GM23338 (cell line): ENCODE measurements at regions not wholly inside any gene's neighbourhood (a gene's known extent, or its start where the extent isn't known, plus 50 kb on each side); places are given as distances from the start of the nearest gene placed in this dataset.

ENCODE experiments used
- ATAC-seq: fragments of 200-7000 bp; cut with Tn5 transposase; 3 replicates; pipeline ENCODE4 v1.9.1; 2020
- DNase-seq: peaks from one replicate; pipeline ENCODE4 v3.0.0-alpha.2; 2015; ENCODE audit warnings: low spot score
- H2AFZ ChIP-seq: fragments of 200-600 bp; sonication (generic); 2 replicates; pipeline ENCODE4 v1.8.0; 2016; ENCODE audit warnings: antibody characterized with exemption, mild to moderate bottlenecking, moderate library complexity
- H3F3A ChIP-seq: fragments of 200-600 bp; sonication (generic); replicated peaks from 2 replicates; pipeline ENCODE4 v1.8.0; 2017; ENCODE audit warnings: antibody characterized with exemption, mixed run types, low read depth
- H3K27ac ChIP-seq: fragments of 200-600 bp; sonication (generic); 2 replicates; pipeline ENCODE4 v1.6.1; 2016; ENCODE audit warnings: low read depth
- H3K27me3 ChIP-seq: fragments of 200-600 bp; sonication (generic); 2 replicates; pipeline ENCODE4 v1.8.0; 2016; ENCODE audit warnings: mild to moderate bottlenecking, mixed run types, moderate library complexity; ENCODE audit not compliant: insufficient read depth
- H3K36me3 ChIP-seq: fragments of 200-600 bp; sonication (generic); 2 replicates; pipeline ENCODE4 v1.8.0; 2016; ENCODE audit warnings: mild to moderate bottlenecking; ENCODE audit not compliant: insufficient read depth
- H3K4me1 ChIP-seq: fragments of 200-600 bp; sonication (generic); 2 replicates; pipeline ENCODE4 v1.8.0; 2016; ENCODE audit warnings: mild to moderate bottlenecking, moderate library complexity; ENCODE audit not compliant: insufficient read depth
- H3K4me2 ChIP-seq: fragments of 200-600 bp; sonication (generic); 2 replicates; pipeline ENCODE4 v1.7.1; 2017; ENCODE audit warnings: mixed run types
- H3K4me3 ChIP-seq: fragments of 200-600 bp; sonication (generic); 2 replicates; pipeline ENCODE4 v1.6.1; 2016; ENCODE audit warnings: mixed run types
- H3K79me2 ChIP-seq: fragments of 200-600 bp; sonication (generic); replicated peaks from 2 replicates; pipeline ENCODE4 v1.8.0; 2017; ENCODE audit warnings: mild to moderate bottlenecking; ENCODE audit not compliant: insufficient read depth
- H3K9me2 ChIP-seq: fragments of 200-600 bp; sonication (generic); 2 replicates; pipeline ENCODE4 v1.8.0; 2017; ENCODE audit not compliant: insufficient read depth
- H4K20me1 ChIP-seq: fragments of 200-600 bp; sonication (generic); replicated peaks from 2 replicates; pipeline ENCODE4 v1.8.0; 2017; ENCODE audit warnings: mild to moderate bottlenecking; ENCODE audit not compliant: insufficient read depth
- H3K27ac Mint-ChIP-seq: 2 replicates; pipeline ENCODE4 v1.8.0; 2020; ENCODE audit warnings: inconsistent platforms, mild to moderate bottlenecking, moderate library complexity, mixed read lengths
- H3K27me3 Mint-ChIP-seq: 3 replicates; pipeline ENCODE4 v1.8.0; 2022; ENCODE audit warnings: low read depth, mild to moderate bottlenecking, moderate library complexity, mixed read lengths, inconsistent platforms; ENCODE audit not compliant: insufficient read depth, poor library complexity
- H3K36me3 Mint-ChIP-seq: 3 replicates; pipeline ENCODE4 v1.8.0; 2021; ENCODE audit warnings: low read depth, mild to moderate bottlenecking, inconsistent platforms, moderate library complexity, mixed read lengths
- H3K4me1 Mint-ChIP-seq: 3 replicates; pipeline ENCODE4 v1.8.0; 2020; ENCODE audit warnings: mild to moderate bottlenecking, inconsistent platforms, mixed read lengths
- H3K4me3 Mint-ChIP-seq: 3 replicates; pipeline ENCODE4 v1.8.0; 2021; ENCODE audit warnings: moderate library complexity, mild to moderate bottlenecking, inconsistent platforms, mixed read lengths
- H3K9me3 Mint-ChIP-seq: 3 replicates; pipeline ENCODE4 v1.8.0; 2020; ENCODE audit warnings: moderate library complexity, mild to moderate bottlenecking, inconsistent platforms, mixed read lengths
- EZH2phosphoT487 ChIP-seq: fragments of 200-600 bp; sonication (generic); IDR thresholded peaks from one replicate; pipeline ENCODE4 v1.8.1; 2018; ENCODE audit warnings: antibody characterized with exemption; ENCODE audit not compliant: unreplicated experiment
- JUNB ChIP-seq: IDR thresholded peaks from one replicate; pipeline ENCODE4 v1.6.1; 2016; ENCODE audit warnings: antibody characterized with exemption; ENCODE audit not compliant: unreplicated experiment
- NANOG ChIP-seq: IDR thresholded peaks from 2 replicates; pipeline ENCODE4 v1.6.1; 2016; ENCODE audit warnings: antibody characterized with exemption, borderline replicate concordance
- POLR2AphosphoS5 ChIP-seq: IDR thresholded peaks from 2 replicates; pipeline ENCODE4 v1.6.1; 2016; ENCODE audit warnings: antibody characterized with exemption, low read depth
- REST ChIP-seq: IDR thresholded peaks from one replicate; pipeline ENCODE4 v1.6.1; 2018; ENCODE audit warnings: antibody characterized with exemption; ENCODE audit not compliant: unreplicated experiment
- STAT1 ChIP-seq: IDR thresholded peaks from one replicate; pipeline ENCODE4 v1.6.1; 2016; ENCODE audit warnings: antibody characterized with exemption; ENCODE audit not compliant: unreplicated experiment
- ZNF331 ChIP-seq: fragments of 250-450 bp; sonication (Bioruptor Pico); IDR thresholded peaks from 2 replicates; pipeline ENCODE4 v1.5.0; 2020; ENCODE audit warnings: low read depth, mild to moderate bottlenecking, moderate library complexity
- TF ChIP-seq, protein P1 (sequence below): IDR thresholded peaks from 2 replicates; pipeline ENCODE4 v1.6.1; 2016; ENCODE audit warnings: antibody characterized with exemption
- TF ChIP-seq, protein P2 (sequence below), 2 experiments: fragments of 200-600 bp in 1 of 2; sonication (generic) in 1 of 2; conservative IDR thresholded peaks; 2 replicates each; pipeline versions ENCODE4 v1.5.1 to v1.6.1; 2016 to 2017; ENCODE audit warnings: antibody characterized with exemption in 2 of 2, low read depth in 2 of 2, mild to moderate bottlenecking in 2 of 2, moderate library complexity in 1 of 2

DNA sequence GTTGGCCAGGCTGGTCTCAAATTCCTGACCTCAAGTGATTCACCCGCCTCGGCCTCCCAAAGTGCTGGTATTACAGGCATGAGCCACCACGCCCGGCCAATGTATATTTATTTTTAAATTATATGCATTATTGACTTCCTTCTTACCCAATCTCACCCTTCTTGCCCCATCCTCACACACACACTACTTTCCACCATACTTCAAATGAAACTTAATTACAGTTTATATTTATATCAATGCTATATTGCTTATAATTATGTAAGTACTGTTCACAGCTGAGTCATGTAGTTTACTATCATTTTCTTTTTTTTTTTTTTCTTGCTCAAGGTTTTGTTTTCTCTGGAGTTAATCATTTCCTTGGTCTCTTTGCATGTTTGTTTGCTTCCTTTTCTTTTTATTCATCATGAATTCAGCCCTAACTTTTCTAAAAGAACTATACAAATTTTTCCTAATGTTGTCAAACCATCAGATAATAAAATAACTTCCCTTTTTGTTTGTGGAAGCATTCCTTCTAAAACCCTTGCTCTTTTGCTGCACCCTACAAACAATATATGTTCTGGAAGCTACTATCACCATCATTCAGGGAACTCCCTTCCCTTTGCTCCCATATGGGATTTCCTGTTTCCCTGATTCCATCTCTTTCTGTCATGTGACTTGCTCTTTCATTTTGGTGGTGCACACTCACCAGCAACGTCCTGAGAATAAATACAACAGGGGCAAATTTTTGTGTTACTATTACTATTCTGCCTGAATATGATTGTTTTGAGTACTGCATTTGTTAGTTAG is 201.7 kb upstream of the SASH1 start:
- DNase-seq (no peak), ATAC-seq (no peak)
- Mint-ChIP-seq H3K9me3 (peaks cover 5% of the 10 kb centered on the region; the same call in 2 of the 3 replicates), H3K4me1 (no peaks in the 10 kb centered on the region), H3K27ac (no peak overlapping the region), H3K27me3 (peaks cover 6% of the 10 kb centered on the region), H3K36me3 (no peaks in the 10 kb centered on the region), H3K4me3 (no peak overlapping the region)
- Histone ChIP-seq H3F3A (no peaks in the 10 kb centered on the region), H3K27ac (no peak overlapping the region), H3K36me3 (no peaks in the 10 kb centered on the region; the same call in 1 of the 2 replicates), H3K27me3 (no peaks in the 10 kb centered on the region), H4K20me1 (no peaks in the 10 kb centered on the region), H2AFZ (no peak overlapping the region), H3K79me2 (no peaks in the 10 kb centered on the region), H3K9me2 (no peaks in the 10 kb centered on the region), H3K4me1 (no peaks in the 10 kb centered on the region), H3K4me2 (no peak overlapping the region), H3K4me3 (no peak overlapping the region)
- TF ChIP-seq, protein P1, sequence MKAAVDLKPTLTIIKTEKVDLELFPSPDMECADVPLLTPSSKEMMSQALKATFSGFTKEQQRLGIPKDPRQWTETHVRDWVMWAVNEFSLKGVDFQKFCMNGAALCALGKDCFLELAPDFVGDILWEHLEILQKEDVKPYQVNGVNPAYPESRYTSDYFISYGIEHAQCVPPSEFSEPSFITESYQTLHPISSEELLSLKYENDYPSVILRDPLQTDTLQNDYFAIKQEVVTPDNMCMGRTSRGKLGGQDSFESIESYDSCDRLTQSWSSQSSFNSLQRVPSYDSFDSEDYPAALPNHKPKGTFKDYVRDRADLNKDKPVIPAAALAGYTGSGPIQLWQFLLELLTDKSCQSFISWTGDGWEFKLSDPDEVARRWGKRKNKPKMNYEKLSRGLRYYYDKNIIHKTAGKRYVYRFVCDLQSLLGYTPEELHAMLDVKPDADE, result no peak
- TF ChIP-seq POLR2AphosphoS5, result no peak
- TF ChIP-seq NANOG, result no peak
- no peak for TF ChIP-seq ZNF331 (CRISPR knock-in tag)
- no peak for TF ChIP-seq JUNB
- TF ChIP-seq REST, result no peak

DNA sequence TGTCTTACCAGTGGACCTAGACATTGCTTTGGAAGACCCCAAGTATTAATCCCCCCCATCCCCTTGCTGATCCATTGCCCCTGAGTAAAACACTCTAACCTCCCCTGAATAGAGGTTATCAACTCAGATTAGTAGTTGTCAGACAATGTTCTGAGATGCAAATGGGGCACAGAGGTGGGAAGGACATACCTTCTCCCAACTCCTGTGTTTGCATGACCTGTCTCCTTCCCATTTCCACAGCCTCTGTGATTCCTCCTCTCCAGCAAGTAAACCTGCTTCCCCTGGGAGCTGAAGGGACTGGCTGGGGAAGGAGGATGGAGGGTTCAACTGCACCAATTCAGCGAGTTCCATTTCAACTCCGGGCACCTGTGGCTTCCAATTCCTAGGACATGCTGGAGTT is 199.8 kb upstream of the SASH1 start:
- ATAC-seq (no peak), DNase-seq (no peak)
- Histone ChIP-seq H3K9me2 (no peaks in the 10 kb centered on the region), H3K36me3 (no peaks in the 10 kb centered on the region), H3K79me2 (no peaks in the 10 kb centered on the region), H4K20me1 (no peaks in the 10 kb centered on the region), H3K4me2 (no peak overlapping the region), H3K27me3 (no peaks in the 10 kb centered on the region), H2AFZ (no peak overlapping the region; the same call in 1 of the 2 replicates), H3K4me3 (no peak overlapping the region), H3K27ac (no peak overlapping the region), H3K4me1 (no peaks in the 10 kb centered on the region), H3F3A (no peaks in the 10 kb centered on the region)
- Mint-ChIP-seq H3K4me3 (no peak overlapping the region), H3K4me1 (peaks cover 3% of the 10 kb centered on the region; the same call in 2 of the 3 replicates), H3K9me3 (0 out of 3 replicates have a peak, but pooled peaks cover 3% of the 10 kb centered on the region), H3K36me3 (no peaks in the 10 kb centered on the region), H3K27ac (no peak overlapping the region), H3K27me3 (peaks cover 7% of the 10 kb centered on the region)
- TF ChIP-seq POLR2AphosphoS5 (no peak), ZNF331 (CRISPR knock-in tag) (no peak), REST (no peak), EZH2phosphoT487 (no peak), STAT1 (no peak)
- TF ChIP-seq, protein P2, sequence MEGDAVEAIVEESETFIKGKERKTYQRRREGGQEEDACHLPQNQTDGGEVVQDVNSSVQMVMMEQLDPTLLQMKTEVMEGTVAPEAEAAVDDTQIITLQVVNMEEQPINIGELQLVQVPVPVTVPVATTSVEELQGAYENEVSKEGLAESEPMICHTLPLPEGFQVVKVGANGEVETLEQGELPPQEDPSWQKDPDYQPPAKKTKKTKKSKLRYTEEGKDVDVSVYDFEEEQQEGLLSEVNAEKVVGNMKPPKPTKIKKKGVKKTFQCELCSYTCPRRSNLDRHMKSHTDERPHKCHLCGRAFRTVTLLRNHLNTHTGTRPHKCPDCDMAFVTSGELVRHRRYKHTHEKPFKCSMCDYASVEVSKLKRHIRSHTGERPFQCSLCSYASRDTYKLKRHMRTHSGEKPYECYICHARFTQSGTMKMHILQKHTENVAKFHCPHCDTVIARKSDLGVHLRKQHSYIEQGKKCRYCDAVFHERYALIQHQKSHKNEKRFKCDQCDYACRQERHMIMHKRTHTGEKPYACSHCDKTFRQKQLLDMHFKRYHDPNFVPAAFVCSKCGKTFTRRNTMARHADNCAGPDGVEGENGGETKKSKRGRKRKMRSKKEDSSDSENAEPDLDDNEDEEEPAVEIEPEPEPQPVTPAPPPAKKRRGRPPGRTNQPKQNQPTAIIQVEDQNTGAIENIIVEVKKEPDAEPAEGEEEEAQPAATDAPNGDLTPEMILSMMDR (conservative IDR thresholded peaks at IDR 0.05; ENCODE audit: low read depth in 2 of 2), result no peak
